ENCODE measurements at regions not wholly inside any gene's neighbourhood (a gene's known extent, or its start where the extent isn't known, plus 50 kb on each side); places are given as distances from the start of the nearest gene placed in this dataset.

DNA sequence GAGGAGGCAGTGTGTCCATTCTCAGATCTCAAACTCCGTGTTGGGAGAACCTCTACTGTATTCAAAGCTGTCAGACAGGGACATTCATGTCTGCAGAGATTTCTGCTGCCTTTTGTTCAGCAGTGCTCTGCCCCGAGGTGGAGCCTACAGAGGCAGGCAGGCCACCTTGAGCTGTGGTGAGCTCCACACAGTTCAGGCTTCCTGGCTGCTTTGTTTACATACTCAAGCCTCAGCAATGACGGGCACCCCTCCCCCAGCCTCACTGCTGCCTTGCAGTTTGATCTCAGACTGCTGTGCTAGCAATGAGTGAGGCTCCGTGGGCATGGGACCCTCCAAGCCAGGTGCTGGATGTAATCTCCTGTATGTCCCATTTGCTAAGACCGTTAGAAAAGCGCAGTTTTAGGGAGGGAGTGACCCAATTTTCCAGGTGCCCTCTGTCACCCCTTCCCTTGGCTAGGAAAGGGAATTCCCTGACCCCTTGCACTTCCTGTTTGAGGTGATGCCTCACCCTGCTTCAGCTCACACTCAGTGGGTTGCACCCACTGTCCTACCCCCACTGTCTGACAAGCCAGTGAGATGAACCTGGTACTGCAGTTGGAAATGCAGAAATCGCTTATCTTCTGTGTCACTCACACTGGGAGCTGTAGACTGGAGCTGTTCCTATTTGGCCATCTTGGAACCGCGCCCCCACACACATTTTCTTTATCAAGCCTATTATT, 458.9 kb upstream of the HSFY2 start:
- no peaks in the 10 kb centered on the region for H3K36me3 Mint-ChIP-seq
- H3K4me3 ChIP-seq (ENCODE audit: low read length), result no peak overlapping the region
- no peak overlapping the region for H3K4me3 Mint-ChIP-seq
- ATAC-seq, result peak in 2 of 3 donors; percentile 46 to 76
- peak; percentile 18 to 62 for DNase-seq
- TF ChIP-seq CTCF (IDR thresholded peaks at IDR 0.05), result no peak
- H3K27ac Mint-ChIP-seq, result peak overlapping the region in 1 of 2 donors; percentile 75
- no peaks in the 10 kb centered on the region for H3K36me3 ChIP-seq (ENCODE audit: control insufficient read depth, insufficient read depth, low read length)
- H3K4me1 ChIP-seq (ENCODE audit: control insufficient read depth, insufficient read depth, low read length), result peaks cover 19% of the 10 kb centered on the region
- no peaks in the 10 kb centered on the region for H3K9me3 ChIP-seq (ENCODE audit: control insufficient read depth, insufficient read depth, low read length)
- H3K27ac ChIP-seq (ENCODE audit: low read length), result peak overlapping the region; percentile 54
- H3K27me3 Mint-ChIP-seq (ENCODE audit: low read depth in 2 of 2), result no peaks in the 10 kb centered on the region
- H3K4me1 Mint-ChIP-seq, result peaks cover 0 to 25% of the 10 kb centered on the region in 2 donors
- no peaks in the 10 kb centered on the region for H3K27me3 ChIP-seq (ENCODE audit: control insufficient read depth, insufficient read depth, low read length)
- WGBS (ENCODE audit: insufficient coverage), result 16% methylated on average over 9 of the region's 9 CpGs
- intact Hi-C loops (cut with micrococcal nuclease), result no loop called here
- no peaks in the 10 kb centered on the region for H3K9me3 Mint-ChIP-seq

GRCh38 chrY:19220784-19221183, 447.2 kb upstream of the HSFY2 start:
- no peak for TF ChIP-seq CTCF (IDR thresholded peaks at IDR 0.05)
- WGBS (ENCODE audit: insufficient coverage), result 80% methylated on average over 1 of the region's 1 CpG

DNA sequence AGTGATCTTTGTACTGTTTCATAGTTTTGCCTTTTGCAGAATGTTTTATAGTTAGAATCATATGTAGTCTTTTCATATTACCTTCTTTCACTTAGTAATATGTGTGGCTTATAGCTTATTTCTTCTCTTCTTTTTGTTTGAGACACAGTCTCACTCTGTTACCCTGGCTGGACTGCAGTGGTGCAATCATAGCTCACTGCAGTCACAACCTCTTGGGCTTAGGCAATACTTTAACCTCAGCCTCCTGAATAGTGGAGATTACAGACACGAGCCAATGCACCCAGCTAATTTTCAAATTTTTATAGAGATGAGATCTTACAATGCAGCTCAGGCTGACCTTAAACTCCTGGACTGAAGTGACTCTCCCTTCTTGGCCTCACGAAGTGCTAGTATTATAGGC, 435.4 kb upstream of the HSFY2 start:
- intact Hi-C loops (cut with micrococcal nuclease), result no loop called here
- Histone ChIP-seq H3K27me3 (ENCODE audit: control insufficient read depth, insufficient read depth, low read length) (no peaks in the 10 kb centered on the region), H3K4me3 (ENCODE audit: low read length) (no peak overlapping the region), H3K4me1 (ENCODE audit: control insufficient read depth, insufficient read depth, low read length) (peaks cover 26% of the 10 kb centered on the region), H3K36me3 (ENCODE audit: control insufficient read depth, insufficient read depth, low read length) (no peaks in the 10 kb centered on the region), H3K9me3 (ENCODE audit: control insufficient read depth, insufficient read depth, low read length) (no peaks in the 10 kb centered on the region), H3K27ac (ENCODE audit: low read length) (no peak overlapping the region)
- H3K9me3 Mint-ChIP-seq, result no peaks in the 10 kb centered on the region
- H3K27me3 Mint-ChIP-seq (ENCODE audit: low read depth in 2 of 2), result no peaks in the 10 kb centered on the region
- no CpG with 5 or more reads among the region's 2 CpGs for WGBS (ENCODE audit: insufficient coverage)
- no peaks in the 10 kb centered on the region for H3K36me3 Mint-ChIP-seq
- no peak overlapping the region for H3K4me3 Mint-ChIP-seq
- H3K27ac Mint-ChIP-seq, result peak overlapping the region in 1 of 2 donors; percentile 45
- peaks cover 0 to 7% of the 10 kb centered on the region in 2 donors for H3K4me1 Mint-ChIP-seq
- DNase-seq, result no peak
- ATAC-seq, result no peak
- TF ChIP-seq CTCF (IDR thresholded peaks at IDR 0.05), result no peak

More at GRCh38 chrY:19220784-19221183, 447.2 kb upstream of the HSFY2 start:
- no peaks in the 10 kb centered on the region for H3K27me3 ChIP-seq (ENCODE audit: control insufficient read depth, insufficient read depth, low read length)
- H3K4me3 Mint-ChIP-seq, result no peak overlapping the region
- H3K9me3 Mint-ChIP-seq, result no peaks in the 10 kb centered on the region
- no peaks in the 10 kb centered on the region for H3K4me1 ChIP-seq (ENCODE audit: control insufficient read depth, insufficient read depth, low read length)
- H3K36me3 Mint-ChIP-seq, result no peaks in the 10 kb centered on the region
- ATAC-seq, result no peak
- H3K4me3 ChIP-seq (ENCODE audit: low read length), result no peak overlapping the region
- DNase-seq, result no peak
- no peak overlapping the region for H3K27ac ChIP-seq (ENCODE audit: low read length)
- no peaks in the 10 kb centered on the region for H3K9me3 ChIP-seq (ENCODE audit: control insufficient read depth, insufficient read depth, low read length)
- peaks cover 0 to 5% of the 10 kb centered on the region in 2 donors for H3K4me1 Mint-ChIP-seq
- peaks cover 0 to 5% of the 10 kb centered on the region in 2 donors for H3K27me3 Mint-ChIP-seq (ENCODE audit: low read depth in 2 of 2)
- H3K27ac Mint-ChIP-seq, result no peak overlapping the region
- H3K36me3 ChIP-seq (ENCODE audit: control insufficient read depth, insufficient read depth, low read length), result no peaks in the 10 kb centered on the region
- intact Hi-C loops (cut with micrococcal nuclease), result no loop called here

- H3K36me3 ChIP-seq (ENCODE audit: control insufficient read depth, insufficient read depth, low read length), result no peaks in the 10 kb centered on the region
- peaks cover 0 to 18% of the 10 kb centered on the region in 2 donors for H3K4me1 Mint-ChIP-seq
- peaks cover 26% of the 10 kb centered on the region for H3K4me1 ChIP-seq (ENCODE audit: control insufficient read depth, insufficient read depth, low read length)
- H3K27ac ChIP-seq (ENCODE audit: low read length), result peak overlapping the region; percentile 45
- no peaks in the 10 kb centered on the region for H3K9me3 ChIP-seq (ENCODE audit: control insufficient read depth, insufficient read depth, low read length)
- H3K4me3 Mint-ChIP-seq, result no peak overlapping the region
- no peak overlapping the region for H3K4me3 ChIP-seq (ENCODE audit: low read length)
- TF ChIP-seq CTCF (IDR thresholded peaks at IDR 0.05), result no peak
- H3K27me3 ChIP-seq (ENCODE audit: control insufficient read depth, insufficient read depth, low read length), result no peaks in the 10 kb centered on the region
- ATAC-seq (peak in 2 of 3 donors; percentile 35 to 57), DNase-seq (no peak)
- 18% methylated on average over 1 of the region's 1 CpG for WGBS (ENCODE audit: insufficient coverage)
- H3K27ac Mint-ChIP-seq, result peak overlapping the region in 1 of 2 donors; percentile 45
- intact Hi-C loops (cut with micrococcal nuclease), result no loop called here
- no peaks in the 10 kb centered on the region for H3K36me3 Mint-ChIP-seq
- H3K9me3 Mint-ChIP-seq, result no peaks in the 10 kb centered on the region
- H3K27me3 Mint-ChIP-seq (ENCODE audit: low read depth in 2 of 2), result no peaks in the 10 kb centered on the region
Observed at GRCh38 chrY:19207048-19207447, 433.5 kb upstream of the HSFY2 start.
